PFSK-1 (cell line): ENCODE measurements at regions not wholly inside any gene's neighbourhood (a gene's known extent, or its start where the extent isn't known, plus 50 kb on each side); places are given as distances from the start of the nearest gene placed in this dataset.

Experiments used
- POLR2AphosphoS5 ChIP-seq: IDR thresholded peaks from 2 replicates; pipeline ENCODE4 v1.6.1; 2012; ENCODE audit warnings: low read depth, mild to moderate bottlenecking, control low read depth, low read length, moderate library complexity
- REST ChIP-seq, 2 experiments: IDR thresholded peaks; 2 replicates each; pipeline versions ENCODE4 v1.6.1 to v1.8.0; 2011 to 2012; ENCODE audit warnings: low read depth in 2 of 2, low read length in 2 of 2, control low read depth in 1 of 2, inconsistent platforms in 1 of 2, mild to moderate bottlenecking in 1 of 2, moderate library complexity in 1 of 2; ENCODE audit not compliant: insufficient read depth in 1 of 2
- SIN3A ChIP-seq: IDR thresholded peaks from 2 replicates; pipeline ENCODE4 v1.6.1; 2012; ENCODE audit warnings: mild to moderate bottlenecking, low read length, moderate library complexity, borderline replicate concordance; ENCODE audit not compliant: insufficient read depth
- TAF1 ChIP-seq: IDR thresholded peaks from 2 replicates; pipeline ENCODE4 v1.6.1; 2012; ENCODE audit warnings: low read length, control low read depth, borderline replicate concordance; ENCODE audit not compliant: insufficient read depth

DNA sequence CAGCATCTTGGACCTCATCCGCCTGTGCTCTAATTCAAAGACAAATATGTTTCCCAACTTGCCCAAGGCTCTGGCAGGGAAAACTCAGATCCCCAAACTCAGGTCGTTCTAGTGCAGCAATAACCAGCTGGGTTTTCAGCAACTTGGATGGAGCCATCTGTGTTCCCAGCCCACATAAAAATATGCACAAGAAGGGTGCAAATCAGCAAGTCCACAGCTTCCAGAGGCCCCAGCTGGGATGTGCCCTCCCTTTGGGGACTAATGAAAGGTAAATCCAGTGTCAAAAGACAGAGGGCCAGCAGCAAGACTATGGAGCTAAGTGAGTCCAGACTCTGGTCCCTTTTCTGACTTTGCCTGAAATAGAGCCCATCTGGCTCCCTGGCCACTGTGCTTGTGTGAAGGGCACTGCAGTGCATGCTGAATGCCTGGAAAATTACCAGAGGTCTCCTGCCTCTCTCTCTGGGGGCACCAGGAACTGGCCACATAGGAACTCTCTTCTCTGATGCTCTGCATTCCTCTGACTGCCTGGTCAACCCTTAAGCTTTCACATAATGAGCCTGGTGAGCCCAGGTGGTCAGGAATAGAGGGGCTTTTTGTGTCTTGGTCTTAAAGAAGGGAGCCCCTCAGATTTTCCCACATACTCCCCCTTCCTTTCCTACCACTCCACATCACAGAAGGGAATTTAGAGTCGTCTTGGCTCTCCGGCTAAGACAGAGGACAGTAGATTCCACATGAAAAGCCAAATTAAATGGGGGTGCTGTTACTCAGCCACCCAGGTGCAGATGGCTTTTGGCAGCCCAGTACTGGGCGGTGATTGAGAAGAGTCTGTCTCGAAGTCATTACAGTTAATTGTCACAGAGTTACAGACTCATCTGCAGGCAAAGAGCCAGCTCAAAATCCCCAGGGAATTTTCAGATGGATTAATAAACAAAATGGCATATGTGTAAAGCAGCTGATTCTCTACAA is 88.1 kb upstream of the C1orf21 start:
- TF ChIP-seq SIN3A: no peak
- TF ChIP-seq REST (IDR thresholded peaks at IDR 0.05; ENCODE audit: insufficient read depth in 1 of 2, low read depth in 2 of 2, low read length in 2 of 2): no peak
- no peak for TF ChIP-seq TAF1
- no peak for TF ChIP-seq POLR2AphosphoS5
